ENCODE measurements at regions not wholly inside any gene's neighbourhood (a gene's known extent, or its start where the extent isn't known, plus 50 kb on each side); places are given as distances from the start of the nearest gene placed in this dataset.

DNA sequence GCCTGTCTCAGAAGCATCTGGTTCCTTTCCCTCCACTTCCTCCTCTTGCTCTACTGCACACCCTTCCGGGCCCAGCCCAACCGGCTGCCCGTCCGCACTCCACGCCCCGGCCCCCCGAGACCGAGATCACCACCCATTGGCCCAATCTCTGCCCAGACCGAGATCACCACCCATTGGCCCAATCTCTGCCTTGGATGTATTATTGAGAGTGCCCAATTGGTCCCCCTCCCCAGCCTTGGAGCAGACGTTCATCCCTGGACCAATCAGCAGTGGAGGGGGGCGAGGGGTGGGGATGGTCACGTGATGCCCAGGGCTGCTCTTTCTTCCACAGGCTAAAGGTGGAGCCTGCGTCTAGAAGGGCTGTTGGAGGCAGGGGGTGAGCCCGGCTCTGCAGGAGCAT lies 75.6 kb upstream of the TMEM132C start:
- TF ChIP-seq SIX5 (IDR thresholded peaks at IDR 0.05; ENCODE audit: low read depth, low read length) (no peak), CBX5 (IDR thresholded peaks at IDR 0.05; ENCODE audit: low read depth, low read length) (no peak), POLR2A (IDR thresholded peaks at IDR 0.05; ENCODE audit: control extremely low read depth in 1 of 2, low read depth in 2 of 2, low read length in 2 of 2) (no peak)
